ENCODE measurements at regions not wholly inside any gene's neighbourhood (a gene's known extent, or its start where the extent isn't known, plus 50 kb on each side); places are given as distances from the start of the nearest gene placed in this dataset.
A peak's percentile ranks its signal among the peaks of the same experiment; 100 is the strongest.
"Not testable (repeated sequence)": the region's sequence is repeated elsewhere in the genome, so short reads cannot be mapped to it uniquely, and the experiment has no call there.

DNA sequence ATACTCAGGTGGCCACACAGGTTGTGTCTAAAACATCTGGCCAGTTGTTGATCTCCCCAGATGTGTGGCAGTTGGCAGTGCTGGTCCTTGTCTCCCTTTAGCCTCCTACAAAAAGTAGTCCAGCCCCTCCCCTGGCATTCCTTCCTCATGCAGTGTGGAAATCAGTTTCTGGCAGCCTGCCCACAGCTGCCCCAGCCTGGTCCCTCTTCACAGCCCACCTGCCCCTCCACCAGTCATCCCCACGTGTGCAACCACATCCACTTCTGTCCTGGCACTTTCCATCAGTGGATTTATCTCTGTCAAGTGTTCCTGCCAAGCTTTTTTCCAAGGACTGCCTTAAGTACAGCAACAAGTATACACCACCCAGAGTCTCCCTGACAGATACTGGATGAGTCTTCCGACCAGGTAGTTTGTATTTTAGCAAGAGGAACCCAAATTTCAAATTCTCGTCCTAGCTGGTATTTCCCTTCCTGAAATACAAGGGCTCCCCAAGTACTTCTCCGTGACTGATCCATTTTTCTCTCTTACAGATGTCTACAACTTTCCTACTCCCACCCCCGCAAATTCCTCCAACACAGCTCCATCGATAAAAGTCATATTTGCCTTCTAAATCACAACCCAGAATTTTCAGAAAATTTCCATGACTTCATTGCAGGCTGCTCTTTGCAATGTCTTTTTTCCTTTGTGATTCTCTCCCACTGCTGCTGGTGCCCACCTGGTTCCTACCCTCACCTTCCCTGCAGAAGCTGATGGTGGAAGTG lies 313.5 kb downstream of the FOXO1 start:
- Histone ChIP-seq H3K4me3 (no peak overlapping the region), H3K4me1 (replicated peaks in 1 of 2) (peaks cover 16 to 20% of the 10 kb centered on the region in 2 donors), H3K27ac (no peak overlapping the region)
- 24 to 100% (median 79%) methylated on average over 1 to 6 of the region's 6 CpGs for WGBS, 10 experiments
- ATAC-seq (replicated peaks in 6 of 8), result peak in 5 of 8 experiments; percentile 6 to 56 (median 46)
- in situ Hi-C loops (cut with MboI; ENCODE audit: low pct_unique_long_range_greater_than_20kb in 2 of 9, low sequenced_read_pairs in 9 of 9, unreplicated experiment in 9 of 9), result no loop called here

- 60 to 100% (median 98%) methylated on average over 2 to 6 of the region's 6 CpGs; no CpG with 5 or more reads in 4 of the 10 experiments for WGBS, 10 experiments
- ATAC-seq (replicated peaks in 6 of 8), result no peak
- H3K27ac ChIP-seq, result no peak overlapping the region
- in situ Hi-C loops (cut with MboI; ENCODE audit: low pct_unique_long_range_greater_than_20kb in 2 of 9, low sequenced_read_pairs in 9 of 9, unreplicated experiment in 9 of 9), result no loop called here
- peaks cover 7 to 17% of the 10 kb centered on the region in 2 donors for H3K4me1 ChIP-seq (replicated peaks in 1 of 2)
- no peak overlapping the region for H3K4me3 ChIP-seq
Observed at GRCh38 chr13:40355126-40355724, 311.2 kb downstream of the FOXO1 start.

GRCh38 chr13:40356011-40356410 lies 310.4 kb downstream of the FOXO1 start:
- in situ Hi-C loops (cut with MboI; ENCODE audit: low pct_unique_long_range_greater_than_20kb in 2 of 9, low sequenced_read_pairs in 9 of 9, unreplicated experiment in 9 of 9), result no loop called here
- WGBS, 10 experiments, result 95% methylated on average over 4 of the region's 6 CpGs; no CpG with 5 or more reads in 9 of the 10 experiments
- H3K27ac ChIP-seq, result no peak overlapping the region

GRCh38 chr13:40356458-40356857 lies 310.0 kb downstream of the FOXO1 start:
- H3K4me3 ChIP-seq; ATAC-seq (replicated peaks in 6 of 8); in situ Hi-C loops (cut with MboI; ENCODE audit: low pct_unique_long_range_greater_than_20kb in 2 of 9, low sequenced_read_pairs in 9 of 9, unreplicated experiment in 9 of 9); H3K27ac ChIP-seq: not testable (repeated sequence)
- 100% methylated on average over 1 of the region's 22 CpGs; no CpG with 5 or more reads in 9 of the 10 experiments for WGBS, 10 experiments
- H3K4me1 ChIP-seq (replicated peaks in 1 of 2), result peaks cover 2 to 12% of the 10 kb centered on the region in 2 donors

More at GRCh38 chr13:40356011-40356410, 310.4 kb downstream of the FOXO1 start:
- Histone ChIP-seq H3K4me3 (no peak overlapping the region), H3K4me1 (replicated peaks in 1 of 2) (peaks cover 7 to 17% of the 10 kb centered on the region in 2 donors)
- ATAC-seq (replicated peaks in 6 of 8), result no peak

DNA sequence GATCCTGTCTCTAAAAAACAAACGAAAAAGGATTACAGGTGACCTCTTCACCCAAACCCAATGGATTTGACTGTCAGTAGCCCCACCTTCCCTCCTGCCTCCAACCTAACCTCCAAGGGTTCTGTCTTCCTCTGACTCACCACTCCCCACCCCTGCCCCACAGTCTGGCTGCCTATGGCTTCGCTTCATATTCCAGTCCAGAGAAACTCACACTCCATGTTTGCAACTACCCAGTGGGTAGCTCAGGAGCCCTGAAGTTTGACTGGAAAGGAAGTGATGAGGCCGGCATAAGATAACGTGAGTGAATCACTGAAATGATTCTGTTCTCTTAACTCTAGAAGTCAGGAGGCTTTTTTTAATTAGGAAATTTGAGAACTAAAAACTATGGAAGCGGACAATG lies 303.9 kb downstream of the FOXO1 start:
- ATAC-seq (replicated peaks in 6 of 8), result no peak
- H3K4me1 ChIP-seq (replicated peaks in 1 of 2), result no peaks in the 10 kb centered on the region
- in situ Hi-C loops (cut with MboI; ENCODE audit: low pct_unique_long_range_greater_than_20kb in 2 of 9, low sequenced_read_pairs in 9 of 9, unreplicated experiment in 9 of 9), result no loop called here
- H3K27ac ChIP-seq, result no peak overlapping the region
- no peak overlapping the region for H3K4me3 ChIP-seq
- 58 to 100% (median 87%) methylated on average over 1 to 5 of the region's 5 CpGs; no CpG with 5 or more reads in 2 of the 10 experiments for WGBS, 10 experiments

DNA sequence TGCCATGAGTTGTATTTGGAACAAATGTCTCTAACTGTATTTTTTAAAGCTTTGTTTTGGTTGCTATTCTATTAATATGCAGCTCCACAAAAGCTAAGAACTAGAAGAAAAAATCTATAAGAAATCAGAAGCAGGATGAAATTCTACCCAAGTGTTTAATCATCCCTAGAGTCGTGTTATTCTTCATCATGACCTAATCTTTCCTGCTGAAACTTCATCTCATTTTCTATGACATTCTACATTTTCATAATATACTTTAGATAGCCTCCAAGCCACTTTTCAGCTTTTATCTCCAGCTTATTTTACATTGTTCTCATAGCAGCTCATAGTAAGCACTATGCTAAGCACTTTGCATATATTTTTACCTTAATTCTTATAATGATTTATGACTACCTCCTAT lies 302.8 kb downstream of the FOXO1 start:
- H3K4me3 ChIP-seq, result no peak overlapping the region
- no peak overlapping the region for H3K27ac ChIP-seq
- H3K4me1 ChIP-seq (replicated peaks in 1 of 2), result no peaks in the 10 kb centered on the region
- in situ Hi-C loops (cut with MboI; ENCODE audit: low pct_unique_long_range_greater_than_20kb in 2 of 9, low sequenced_read_pairs in 9 of 9, unreplicated experiment in 9 of 9), result no loop called here
- no peak for ATAC-seq (replicated peaks in 6 of 8)
- 14 to 100% (median 80%) methylated on average over 1 of the region's 1 CpG; no CpG with 5 or more reads in 1 of the 10 experiments for WGBS, 10 experiments

GRCh38 chr13:40366119-40366518 lies 300.3 kb downstream of the FOXO1 start:
- WGBS, 10 experiments, result 57 to 100% (median 93%) methylated on average over 1 to 6 of the region's 6 CpGs; no CpG with 5 or more reads in 3 of the 10 experiments
- no peak for ATAC-seq (replicated peaks in 6 of 8)

DNA sequence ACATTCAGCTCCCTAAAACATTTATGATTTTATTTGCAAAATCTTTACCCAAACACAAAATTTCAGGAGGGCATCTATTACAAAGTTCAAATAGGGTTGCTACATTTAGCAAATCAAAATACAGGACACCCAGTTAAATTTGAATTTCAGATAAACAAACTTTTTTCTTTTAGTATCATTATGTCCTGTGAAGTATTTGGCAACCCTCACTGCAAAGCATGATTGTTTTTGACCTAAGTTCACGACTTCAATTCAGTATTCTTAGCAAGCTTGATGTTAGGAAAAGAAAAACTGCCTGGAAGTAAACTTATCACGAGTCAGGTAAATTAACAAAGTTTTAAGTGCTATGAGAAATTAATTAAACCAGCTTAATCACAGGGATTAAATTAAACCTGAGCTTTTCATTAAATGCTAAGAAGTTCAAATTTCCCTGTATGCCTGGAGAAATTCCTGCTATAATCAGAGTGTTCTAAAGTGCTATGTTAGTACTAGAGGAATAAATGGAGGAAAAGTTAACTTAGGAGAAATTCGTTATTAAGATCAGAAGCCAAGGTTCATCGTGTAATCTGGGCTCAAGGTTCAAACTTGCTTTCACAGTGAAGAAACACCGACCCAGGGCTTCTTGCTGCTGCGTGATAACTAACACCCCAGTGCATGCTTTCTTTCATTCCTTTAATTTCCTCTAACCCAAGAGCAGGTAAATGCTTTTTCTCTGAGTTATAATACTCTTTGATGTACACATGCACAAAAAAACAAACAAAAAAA lies 298.1 kb downstream of the FOXO1 start:
- Histone ChIP-seq H3K27ac (no peak overlapping the region), H3K4me3 (no peak overlapping the region), H3K4me1 (replicated peaks in 1 of 2) (peaks cover 3 to 15% of the 10 kb centered on the region in 2 donors)
- no peak for ATAC-seq (replicated peaks in 6 of 8)
- in situ Hi-C loops (cut with MboI; ENCODE audit: low pct_unique_long_range_greater_than_20kb in 2 of 9, low sequenced_read_pairs in 9 of 9, unreplicated experiment in 9 of 9), result no loop called here
- 44 to 100% (median 72%) methylated on average over 1 to 6 of the region's 6 CpGs for WGBS, 10 experiments

More at GRCh38 chr13:40366119-40366518, 300.3 kb downstream of the FOXO1 start:
- H3K27ac ChIP-seq, result no peak overlapping the region
- peaks cover 3 to 10% of the 10 kb centered on the region in 2 donors for H3K4me1 ChIP-seq (replicated peaks in 1 of 2)
- in situ Hi-C loops (cut with MboI; ENCODE audit: low pct_unique_long_range_greater_than_20kb in 2 of 9, low sequenced_read_pairs in 9 of 9, unreplicated experiment in 9 of 9), result no loop called here
- H3K4me3 ChIP-seq, result no peak overlapping the region

GRCh38 chr13:40370661-40371060 lies 295.8 kb downstream of the FOXO1 start:
- in situ Hi-C loops (cut with MboI; ENCODE audit: low pct_unique_long_range_greater_than_20kb in 2 of 9, low sequenced_read_pairs in 9 of 9, unreplicated experiment in 9 of 9), result no loop called here
- Histone ChIP-seq H3K4me3 (no peak overlapping the region), H3K27ac (no peak overlapping the region), H3K4me1 (replicated peaks in 1 of 2) (peaks cover 3 to 15% of the 10 kb centered on the region in 2 donors)
- WGBS, 10 experiments, result 14 to 100% (median 58%) methylated on average over 1 to 4 of the region's 4 CpGs; no CpG with 5 or more reads in 1 of the 10 experiments
- peak in 3 of 8 experiments; percentile 12 to 34 (median 27) for ATAC-seq (replicated peaks in 6 of 8)

GRCh38 chr13:40371531-40372125 lies 294.8 kb downstream of the FOXO1 start:
- in situ Hi-C loops (cut with MboI; ENCODE audit: low pct_unique_long_range_greater_than_20kb in 2 of 9, low sequenced_read_pairs in 9 of 9, unreplicated experiment in 9 of 9), result no loop called here
- no peak overlapping the region for H3K27ac ChIP-seq
- H3K4me1 ChIP-seq (replicated peaks in 1 of 2), result peaks cover 3 to 15% of the 10 kb centered on the region in 2 donors
- no peak overlapping the region for H3K4me3 ChIP-seq
- no peak for ATAC-seq (replicated peaks in 6 of 8)
- WGBS, 10 experiments, result 10 to 100% (median 57%) methylated on average over 1 to 4 of the region's 7 CpGs; no CpG with 5 or more reads in 4 of the 10 experiments

- in situ Hi-C loops (cut with MboI; ENCODE audit: low pct_unique_long_range_greater_than_20kb in 2 of 9, low sequenced_read_pairs in 9 of 9, unreplicated experiment in 9 of 9); H3K27ac ChIP-seq; H3K4me3 ChIP-seq: not testable (repeated sequence)
Observed at GRCh38 chr13:40373608-40374007, 292.8 kb downstream of the FOXO1 start.

DNA sequence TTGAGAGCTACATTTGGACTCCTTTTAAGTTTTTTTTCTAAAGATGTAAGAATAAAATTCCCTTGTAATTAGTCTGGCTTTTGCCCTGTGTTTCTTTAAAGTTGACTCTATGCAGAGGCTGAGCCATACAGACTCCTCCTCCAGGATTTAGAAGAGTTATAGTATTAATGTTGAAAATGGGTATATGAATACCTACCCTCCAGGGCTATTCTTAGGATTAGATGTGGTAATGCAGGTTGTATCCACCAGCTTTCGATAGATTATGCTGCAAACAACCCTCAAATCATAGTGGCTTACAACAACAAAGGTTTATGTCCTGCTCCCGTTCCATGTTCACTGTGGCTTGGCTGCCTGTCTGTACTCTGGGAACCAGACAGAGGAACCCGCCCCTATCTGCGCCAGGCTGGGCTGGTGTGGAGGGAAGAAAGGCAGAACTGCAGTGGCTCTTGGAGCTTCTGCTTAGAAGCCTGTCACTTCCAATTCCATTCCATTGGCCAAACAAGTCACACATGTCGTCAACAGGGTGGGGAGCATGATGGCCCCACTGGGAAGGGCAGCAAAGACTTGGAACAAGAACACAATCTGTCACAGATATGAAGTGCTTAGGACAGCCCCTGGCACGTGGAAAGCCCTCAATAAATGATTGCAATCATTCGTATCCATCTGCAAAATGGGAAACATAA lies 290.8 kb downstream of the FOXO1 start:
- in situ Hi-C loops (cut with MboI; ENCODE audit: low pct_unique_long_range_greater_than_20kb in 2 of 9, low sequenced_read_pairs in 9 of 9, unreplicated experiment in 9 of 9), result no loop called here
- Histone ChIP-seq H3K4me3 (no peak overlapping the region), H3K27ac (no peak overlapping the region), H3K4me1 (replicated peaks in 1 of 2) (peaks cover 3 to 11% of the 10 kb centered on the region in 2 donors)
- WGBS, 10 experiments, result 20 to 100% (median 77%) methylated on average over 1 to 6 of the region's 7 CpGs; no CpG with 5 or more reads in 3 of the 10 experiments
- ATAC-seq (replicated peaks in 6 of 8), result peak in 3 of 8 experiments; percentile 71 to 87 (median 86)

More at GRCh38 chr13:40373608-40374007, 292.8 kb downstream of the FOXO1 start:
- ATAC-seq (replicated peaks in 6 of 8), result peak in 1 of 8 experiments; percentile 52
- H3K4me1 ChIP-seq (replicated peaks in 1 of 2), result peaks cover 3 to 15% of the 10 kb centered on the region in 2 donors
- WGBS, 10 experiments, result 27 to 100% (median 70%) methylated on average over 1 to 6 of the region's 6 CpGs; no CpG with 5 or more reads in 5 of the 10 experiments

Data from motor neuron (in vitro differentiated cells).